ENCODE measurements at regions not wholly inside any gene's neighbourhood (a gene's known extent, or its start where the extent isn't known, plus 50 kb on each side); places are given as distances from the start of the nearest gene placed in this dataset.

- TF ChIP-seq RAD21 (IDR thresholded peaks at IDR 0.05 in 1 of 2, conservative IDR thresholded peaks at IDR 0.05 in 1 of 2; ENCODE audit: low read depth in 2 of 2, low read length in 2 of 2) (no peak), ZNF274 (IDR thresholded peaks at IDR 0.05; ENCODE audit: borderline replicate concordance, extremely low read depth, low read length) (no peak), SP2 (IDR thresholded peaks at IDR 0.05; ENCODE audit: low read length) (no peak), GABPA (IDR thresholded peaks at IDR 0.05; ENCODE audit: borderline replicate concordance, insufficient read depth, low read length) (no peak), TCF12 (IDR thresholded peaks at IDR 0.05; ENCODE audit: low read depth, low read length) (no peak), RFX5 (IDR thresholded peaks at IDR 0.05; ENCODE audit: borderline replicate concordance, low read depth, low read length) (no peak), CTBP2 (IDR thresholded peaks at IDR 0.05; ENCODE audit: borderline replicate concordance, insufficient read depth, insufficient read length, low read length) (no peak), CHD2 (IDR thresholded peaks at IDR 0.05; ENCODE audit: low read length) (no peak), SP4 (IDR thresholded peaks at IDR 0.05; ENCODE audit: low read length) (no peak), RXRA (IDR thresholded peaks at IDR 0.05; ENCODE audit: insufficient read depth, low read depth, low read length) (no peak), HDAC6 (IDR thresholded peaks at IDR 0.05; ENCODE audit: low read depth, low read length) (no peak), CBX8 (IDR thresholded peaks at IDR 0.05; ENCODE audit: borderline replicate concordance, low read depth, low read length) (no peak), FOSL1 (IDR thresholded peaks at IDR 0.05; ENCODE audit: insufficient read depth, low read depth, low read length) (no peak), SIX5 (IDR thresholded peaks at IDR 0.05; ENCODE audit: low read depth, low read length) (no peak), JUN (IDR thresholded peaks at IDR 0.05; ENCODE audit: low read depth, low read length) (no peak), ASH2L (IDR thresholded peaks at IDR 0.05; ENCODE audit: low read length) (no peak)
Observed at GRCh38 chr6:68071740-68072139, 563.3 kb upstream of the ADGRB3 start (continued).

Data from H1 (cell line).